Adrenal gland (tissue), 9 donors: ENCODE measurements at regions not wholly inside any gene's neighbourhood (a gene's known extent, or its start where the extent isn't known, plus 50 kb on each side); places are given as distances from the start of the nearest gene placed in this dataset.

Experiments
- DNase-seq, 7 donors: peaks; one replicate each; pipeline ENCODE4 v3.0.0-alpha.2; 2019 to 2020
- H3K27ac ChIP-seq, 5 donors: fragments of 200-600 bp; sonication (generic) in 4 of 5; 1 replicate in 3 of 5; 2 replicates in 2 of 5; pipeline versions ENCODE4 v1.5.1 to v1.8.0; 2016 to 2020; ENCODE audit warnings: mild to moderate bottlenecking in 1 of 5
- H3K27me3 ChIP-seq: fragments of 200-600 bp; 2 replicates; pipeline ENCODE4 v1.8.0; 2021
- H3K36me3 ChIP-seq, 2 donors: fragments of 200-600 bp; replicated peaks in 1 of 2; 1 replicate in 1 of 2; 2 replicates in 1 of 2; pipeline versions ENCODE4 v1.5.1 to v1.8.0; 2018 to 2022
- H3K4me1 ChIP-seq, 2 donors: fragments of 200-600 bp; replicated peaks in 1 of 2; 1 replicate in 1 of 2; 2 replicates in 1 of 2; pipeline versions ENCODE4 v1.5.1 to v1.8.0; 2018 to 2021
- H3K4me3 ChIP-seq, 4 donors: fragments of 200-600 bp; sonication (generic) in 3 of 4; one replicate each; pipeline ENCODE4 v1.5.1; 2016 to 2018
- H3K9me3 ChIP-seq, 3 donors: fragments of 200-600 bp; sonication (generic) in 1 of 3; replicated peaks in 1 of 3; 1 replicate in 2 of 3; 2 replicates in 1 of 3; pipeline versions ENCODE4 v1.5.1 to v1.8.0; 2016 to 2021
- CTCF ChIP-seq, 6 experiments: fragments of 450-650 bp in 4 of 6; fragments of 200-600 bp in 2 of 6; sonication (generic) in 1 of 6; IDR thresholded peaks; 1 replicate in 5 of 6; 2 replicates in 1 of 6; pipeline versions ENCODE4 v1.5.1 to v1.8.0; 2016 to 2021; ENCODE audit warnings: antibody characterized with exemption in 6 of 6, mild to moderate bottlenecking in 2 of 6, moderate library complexity in 1 of 6
- POLR2A ChIP-seq, 2 donors: fragments of 450-650 bp; IDR thresholded peaks; one replicate each; pipeline ENCODE4 v1.6.1; 2017; ENCODE audit warnings: antibody characterized with exemption in 2 of 2, mild to moderate bottlenecking in 2 of 2, moderate library complexity in 1 of 2
- WGBS, 4 donors: extraction: QIAGEN DNeasy Blood & Tissue Kit in 2 of 4; methylation state at CpG; one replicate each; pipeline versions ENCODE4 v1.1.5 to v1.1.7; 2013 to 2017; 5-methylcytosine and 5-hydroxymethylcytosine counted together
- intact Hi-C, 2 donors: fragments of 100-400 bp; cut with DNase I; formaldehyde crosslinking; loops; one replicate each; pipeline versions ENCODE4 v1.14.1 to v1.15.0; 2022 to 2023
- donor health status: healthy with polysubstance abuse.
- donor health status: Bipolar disorder and iron deficiency.
- donor health status: DM: yes; HTN: yes; CAD: no.
- donor health status: DM: no; HTN: no; CAD: no.
- donor health status: DM: no; HTN: no; CAD: no.

DNA sequence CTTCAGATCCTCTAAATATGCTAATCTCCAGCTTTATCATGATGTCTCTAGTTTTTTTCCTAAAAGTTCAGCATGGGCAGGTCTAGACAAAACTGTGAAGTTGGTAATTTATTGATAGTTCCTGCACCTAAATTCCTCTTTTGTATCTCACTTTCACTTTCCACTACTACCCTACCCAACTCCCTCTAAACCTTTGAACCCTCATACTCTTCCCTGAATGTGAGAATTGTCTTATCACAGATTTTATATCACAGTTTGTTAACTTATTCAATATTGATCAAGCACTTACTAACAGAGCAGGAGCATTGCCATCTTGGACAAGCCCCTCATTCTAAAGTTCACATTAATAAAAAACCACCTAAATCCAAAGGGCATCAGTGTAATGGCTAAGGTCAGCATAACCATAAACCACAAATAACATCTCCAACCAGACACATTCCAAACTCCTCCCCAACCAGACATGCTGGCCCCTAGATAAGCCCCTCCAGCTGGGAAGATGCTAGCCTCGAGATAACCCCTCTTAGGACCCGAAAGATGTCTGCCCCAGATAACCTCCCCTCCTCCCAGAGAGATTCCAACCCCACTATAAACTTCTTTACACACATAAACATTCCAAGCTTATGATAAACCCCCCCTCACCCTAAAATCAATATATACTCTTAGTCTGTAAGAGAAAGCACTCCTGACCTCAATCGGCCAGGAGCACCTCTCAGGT lies 78.7 kb downstream of the FSCB start:
- TF ChIP-seq CTCF (IDR thresholded peaks at IDR 0.05) (no peak), POLR2A (IDR thresholded peaks at IDR 0.05) (no peak)
- no peak for DNase-seq
- 44 to 70% (median 62%) methylated on average over 3 of the region's 3 CpGs for WGBS, 4 donors
- H3K4me1 ChIP-seq: no peaks in the 10 kb centered on the region
- intact Hi-C loops: no loop called here
- H3K27me3 ChIP-seq: no peaks in the 10 kb centered on the region
- H3K9me3 ChIP-seq: no peaks in the 10 kb centered on the region
- no peak overlapping the region for H3K27ac ChIP-seq
- H3K36me3 ChIP-seq: no peaks in the 10 kb centered on the region
- H3K4me3 ChIP-seq: no peak overlapping the region

DNA sequence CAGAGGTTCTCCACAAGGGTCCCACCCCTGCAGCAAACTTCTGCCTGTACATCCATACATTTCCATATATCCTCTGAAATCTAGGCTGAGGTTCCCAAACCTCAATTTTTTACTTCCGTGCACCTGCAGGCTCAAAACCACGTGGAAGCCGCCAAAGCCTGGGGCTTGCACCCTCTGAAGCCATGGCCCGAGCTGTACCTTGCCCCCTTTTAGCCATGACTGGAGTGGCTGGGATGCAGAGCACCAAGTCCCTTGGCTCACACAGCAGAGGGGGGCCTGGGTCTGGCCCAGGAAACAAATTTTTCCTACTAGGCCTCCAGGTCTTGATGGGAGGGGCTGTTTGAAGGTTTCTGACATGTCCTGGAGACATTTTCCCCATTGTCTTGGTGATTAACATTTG lies 84.4 kb downstream of the FSCB start:
- H3K27me3 ChIP-seq: no peaks in the 10 kb centered on the region
- WGBS, 4 donors: 75 to 91% (median 83%) methylated on average over 4 of the region's 4 CpGs
- H3K27ac ChIP-seq: no peak overlapping the region
- no peaks in the 10 kb centered on the region for H3K4me1 ChIP-seq
- no peak for TF ChIP-seq CTCF (IDR thresholded peaks at IDR 0.05)
- no peak for TF ChIP-seq POLR2A (IDR thresholded peaks at IDR 0.05)
- no peak for DNase-seq
- intact Hi-C loops: no loop called here
- no peaks in the 10 kb centered on the region for H3K9me3 ChIP-seq
- H3K36me3 ChIP-seq: no peaks in the 10 kb centered on the region
- H3K4me3 ChIP-seq: no peak overlapping the region

- no peaks in the 10 kb centered on the region for H3K36me3 ChIP-seq
- TF ChIP-seq POLR2A (IDR thresholded peaks at IDR 0.05) (no peak), CTCF (IDR thresholded peaks at IDR 0.05) (no peak)
- WGBS, 4 donors: 79 to 95% (median 81%) methylated on average over 1 of the region's 1 CpG
Observed at GRCh38 chr14:44420226-44420625, 86.9 kb downstream of the FSCB start.

GRCh38 chr14:44418856-44419255 lies 88.2 kb downstream of the FSCB start:
- no peaks in the 10 kb centered on the region for H3K36me3 ChIP-seq
- TF ChIP-seq POLR2A (IDR thresholded peaks at IDR 0.05) (no peak), CTCF (IDR thresholded peaks at IDR 0.05) (no peak)
- H3K27ac ChIP-seq: no peak overlapping the region
- intact Hi-C loops: no loop called here
- no peak for DNase-seq
- H3K9me3 ChIP-seq: no peaks in the 10 kb centered on the region
- H3K27me3 ChIP-seq: no peaks in the 10 kb centered on the region
- H3K4me3 ChIP-seq: no peak overlapping the region
- 67 to 87% (median 82%) methylated on average over 5 of the region's 5 CpGs for WGBS, 4 donors
- H3K4me1 ChIP-seq: no peaks in the 10 kb centered on the region

More at GRCh38 chr14:44420226-44420625, 86.9 kb downstream of the FSCB start:
- no peak for DNase-seq
- H3K27ac ChIP-seq: no peak overlapping the region
- intact Hi-C loops: no loop called here
- no peaks in the 10 kb centered on the region for H3K9me3 ChIP-seq
- H3K27me3 ChIP-seq: no peaks in the 10 kb centered on the region
- H3K4me3 ChIP-seq: no peak overlapping the region
- H3K4me1 ChIP-seq: no peaks in the 10 kb centered on the region
